ENCODE measurements at regions not wholly inside any gene's neighbourhood (a gene's known extent, or its start where the extent isn't known, plus 50 kb on each side); places are given as distances from the start of the nearest gene placed in this dataset.
"Not testable (repeated sequence)": the region's sequence is repeated elsewhere in the genome, so short reads cannot be mapped to it uniquely, and the experiment has no call there.

DNA sequence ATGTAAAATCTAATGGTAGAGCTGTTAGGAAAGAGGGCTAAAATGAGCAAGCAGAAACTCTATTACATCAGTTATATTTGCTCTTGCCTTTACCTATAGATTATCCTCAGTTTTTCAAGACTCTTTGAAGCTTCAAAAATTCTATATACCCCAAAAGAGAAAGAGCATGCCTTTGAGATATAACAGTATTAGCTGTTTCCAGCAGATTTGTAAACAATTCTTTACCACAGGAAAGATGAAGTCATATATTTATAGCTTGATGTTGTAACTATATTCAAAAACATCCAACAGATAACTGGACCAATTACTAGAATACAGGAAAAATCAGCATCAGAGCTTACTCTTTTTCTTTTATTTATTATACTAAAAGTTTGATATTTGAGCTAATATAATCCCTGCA lies 416.2 kb upstream of the TPK1 start:
- DNase-seq: no peak

DNA sequence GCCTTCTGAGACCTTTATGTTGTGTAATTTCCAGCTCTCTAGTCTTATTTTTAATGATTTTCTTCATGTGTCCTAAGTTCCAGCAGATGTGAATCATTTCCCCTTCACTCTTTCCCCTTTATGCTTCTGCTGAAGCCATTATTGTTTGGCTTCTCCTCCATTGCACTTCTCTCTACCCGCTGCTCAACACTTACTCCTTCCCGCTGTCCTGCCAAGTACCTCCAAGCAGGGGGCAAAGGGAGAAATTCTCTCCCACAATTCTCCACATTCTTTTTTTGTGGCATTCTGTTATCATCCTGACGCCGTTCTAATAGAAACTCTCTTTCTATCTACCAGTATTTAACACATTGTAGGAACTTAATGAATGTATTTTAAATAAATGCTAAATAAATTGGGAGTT lies 388.9 kb upstream of the TPK1 start:
- DNase-seq: no peak

DNA sequence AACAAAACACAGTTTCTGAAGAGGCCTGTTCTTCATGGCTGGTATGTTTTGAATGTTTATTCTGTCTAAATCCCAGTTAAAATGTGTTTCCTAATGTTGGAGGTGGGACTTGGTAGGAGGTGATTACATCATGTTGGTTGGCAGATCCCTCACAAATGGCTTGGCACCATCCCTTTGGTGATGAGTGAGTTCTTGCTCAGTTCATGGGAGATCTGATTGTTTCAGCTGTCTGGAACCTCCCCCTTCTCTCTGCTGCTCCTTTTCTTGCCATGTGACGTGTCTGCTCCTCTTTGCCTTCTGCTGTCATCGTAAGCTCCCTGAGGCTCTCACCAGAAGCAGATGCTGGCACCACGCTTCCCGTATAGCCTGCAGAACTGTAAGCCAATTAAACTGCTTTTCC lies 383.6 kb upstream of the TPK1 start:
- no peak for DNase-seq

DNA sequence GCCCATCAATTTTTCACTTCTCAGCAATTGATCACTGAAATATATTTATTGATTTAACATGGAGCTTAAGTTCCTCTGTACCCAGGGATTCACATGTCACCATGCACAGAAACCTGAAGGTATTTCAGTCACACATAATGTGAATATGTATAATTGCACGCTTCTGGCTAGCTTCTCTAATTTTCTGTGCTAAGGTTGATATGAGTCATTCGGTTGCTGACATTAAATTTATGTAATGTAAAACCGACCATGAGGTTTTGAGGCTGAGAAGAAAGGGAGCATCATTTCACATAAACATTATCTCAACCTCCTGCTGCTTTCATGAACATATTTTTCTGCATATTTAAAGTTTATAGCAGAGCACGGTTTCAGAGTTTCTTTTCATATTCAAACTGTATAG lies 381.0 kb upstream of the TPK1 start:
- DNase-seq: no peak

DNA sequence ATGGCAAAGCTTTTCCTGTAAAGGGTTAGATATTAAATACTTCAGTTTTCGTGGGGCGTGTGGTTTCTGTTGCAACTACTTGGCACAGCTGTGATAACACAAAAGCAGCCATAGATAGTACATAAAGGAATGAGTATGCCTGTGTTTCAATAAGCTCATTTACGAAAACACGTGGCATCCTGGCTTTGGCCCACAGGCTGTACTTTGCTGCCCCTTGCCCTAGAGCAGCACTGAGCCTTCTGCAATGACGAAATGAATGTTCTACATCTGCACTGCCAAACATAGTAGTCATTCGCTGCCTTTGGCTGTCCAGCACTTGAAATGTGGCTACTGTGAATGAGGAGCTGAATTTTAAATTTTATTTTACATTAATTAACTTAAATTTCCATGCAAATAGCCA lies 376.2 kb upstream of the TPK1 start:
- DNase-seq: no peak

DNA sequence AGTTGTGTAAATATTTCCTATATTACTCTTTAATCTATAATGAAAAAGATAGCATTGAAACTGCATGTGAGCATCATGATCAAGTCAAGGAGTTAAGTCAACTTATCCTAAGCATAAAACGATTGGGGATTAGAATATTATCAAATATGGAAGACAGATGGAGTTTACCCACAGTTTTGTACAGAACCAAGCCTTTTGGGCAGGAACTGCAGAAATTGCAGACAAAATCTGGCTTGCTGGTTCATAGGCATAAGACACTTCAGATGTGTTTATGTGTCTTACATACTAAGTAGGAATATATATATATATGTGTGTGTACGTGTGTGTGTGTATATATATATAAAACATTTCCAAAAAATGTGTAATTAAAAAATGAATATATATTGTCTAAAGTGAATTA lies 375.4 kb upstream of the TPK1 start:
- DNase-seq: no peak

DNA sequence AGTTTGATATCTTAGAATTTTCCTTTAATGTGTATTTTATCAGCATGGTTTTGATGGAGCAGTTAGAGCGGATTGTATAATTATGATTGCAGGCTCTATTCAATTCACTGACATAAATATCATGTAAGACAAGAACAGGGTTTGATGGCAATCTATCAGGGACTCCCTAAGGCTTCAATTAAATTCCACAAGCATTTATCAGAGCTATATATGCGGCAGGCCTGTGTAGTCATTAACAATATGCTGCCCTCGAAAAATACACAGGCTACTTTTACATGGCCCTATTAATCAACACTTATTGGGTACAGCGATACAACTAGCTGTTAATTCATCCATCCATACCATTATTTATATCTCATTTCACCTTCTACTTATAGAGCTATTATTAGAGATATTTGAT lies 358.1 kb upstream of the TPK1 start:
- no peak for DNase-seq

DNA sequence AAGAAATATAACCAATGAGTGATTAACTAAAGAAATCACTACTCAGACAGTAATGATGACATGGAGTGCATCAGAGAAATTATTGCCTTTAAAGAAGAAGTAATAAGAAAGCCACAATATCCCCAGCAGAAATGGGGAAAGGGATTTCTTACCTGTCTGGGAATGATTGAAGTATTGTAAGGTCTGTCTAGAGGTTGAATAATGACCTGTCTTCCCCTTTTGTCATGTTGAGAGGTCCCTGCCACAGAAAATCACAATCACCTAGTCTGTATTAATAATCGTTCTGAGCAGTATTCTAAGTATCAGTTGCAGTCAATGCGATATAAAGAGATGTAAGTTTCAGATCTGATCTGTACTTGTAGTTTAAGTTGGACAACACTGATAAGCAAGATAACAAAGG lies 349.1 kb upstream of the TPK1 start:
- no peak for DNase-seq

DNA sequence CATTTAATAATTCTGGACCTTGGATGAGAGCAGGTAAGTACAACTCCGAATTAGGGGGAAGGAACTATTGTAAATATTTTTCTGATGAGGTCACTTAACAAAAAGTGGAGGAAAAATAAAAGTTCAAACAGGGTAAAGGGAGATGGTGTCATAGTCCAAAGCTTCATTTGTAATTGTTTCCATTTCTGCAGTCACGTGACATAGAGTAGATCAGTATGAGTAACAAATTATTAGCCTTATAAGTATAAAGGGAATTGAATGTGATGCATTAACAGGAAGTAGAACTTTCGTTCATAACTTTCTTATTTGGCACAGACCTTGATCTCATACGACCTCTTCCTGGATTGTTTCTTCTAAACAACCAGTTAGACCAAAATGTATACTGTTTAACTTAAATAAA lies 347.2 kb upstream of the TPK1 start:
- no peak for DNase-seq

DNA sequence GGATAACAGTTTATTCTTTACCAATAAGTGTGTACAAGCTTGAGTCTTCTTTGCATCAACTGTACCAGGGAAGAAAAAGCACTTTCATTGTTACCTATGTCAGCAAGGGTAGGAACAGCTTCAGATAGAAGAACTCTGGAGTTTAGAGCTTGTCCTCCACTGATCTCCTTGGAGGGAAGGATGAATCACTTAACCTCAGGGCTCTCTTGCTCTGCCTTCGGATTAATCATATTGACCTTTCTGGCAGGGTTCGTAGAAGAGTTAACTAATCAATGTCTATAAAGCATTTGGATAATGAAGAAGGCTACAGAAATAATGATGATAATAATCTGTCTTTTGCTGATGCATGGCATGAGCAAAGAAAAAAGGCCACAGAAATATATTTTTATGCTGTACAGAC lies 339.5 kb upstream of the TPK1 start:
- DNase-seq: no peak

DNA sequence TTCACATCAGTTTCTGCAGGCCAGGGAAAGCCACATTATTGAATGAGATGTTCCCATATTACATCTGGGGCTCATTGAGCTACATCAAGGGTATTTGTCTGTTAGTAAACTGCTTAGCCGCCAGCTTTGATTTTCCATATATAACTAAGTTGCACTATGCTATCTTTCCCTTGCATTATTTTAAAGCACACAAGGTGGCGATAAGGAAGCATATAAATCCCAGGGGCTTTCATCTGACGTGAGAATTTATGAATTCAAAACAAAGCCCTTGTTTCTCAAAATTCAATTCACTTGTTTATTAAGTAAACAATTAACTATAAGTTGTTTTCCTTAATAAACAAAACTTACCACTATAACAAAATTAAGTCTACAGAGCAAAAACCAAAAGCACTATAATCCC lies 334.1 kb upstream of the TPK1 start:
- DNase-seq: no peak

DNA sequence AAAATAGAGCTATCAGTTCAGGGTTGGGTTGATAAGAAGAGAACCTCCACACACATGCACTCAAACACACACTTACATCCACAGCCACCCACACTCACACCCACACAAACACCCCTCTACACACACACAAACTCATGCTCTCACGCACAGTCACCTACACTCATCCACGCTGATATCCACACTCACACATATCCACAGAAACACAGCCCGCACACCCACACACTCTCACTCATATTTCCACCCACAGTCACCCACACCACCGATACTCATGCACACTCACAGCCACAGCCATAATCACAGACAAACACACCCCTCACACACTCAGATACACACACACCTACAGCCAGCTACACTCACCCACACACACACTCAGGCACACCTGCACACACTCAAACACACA lies 333.0 kb upstream of the TPK1 start:
- DNase-seq: no peak

DNA sequence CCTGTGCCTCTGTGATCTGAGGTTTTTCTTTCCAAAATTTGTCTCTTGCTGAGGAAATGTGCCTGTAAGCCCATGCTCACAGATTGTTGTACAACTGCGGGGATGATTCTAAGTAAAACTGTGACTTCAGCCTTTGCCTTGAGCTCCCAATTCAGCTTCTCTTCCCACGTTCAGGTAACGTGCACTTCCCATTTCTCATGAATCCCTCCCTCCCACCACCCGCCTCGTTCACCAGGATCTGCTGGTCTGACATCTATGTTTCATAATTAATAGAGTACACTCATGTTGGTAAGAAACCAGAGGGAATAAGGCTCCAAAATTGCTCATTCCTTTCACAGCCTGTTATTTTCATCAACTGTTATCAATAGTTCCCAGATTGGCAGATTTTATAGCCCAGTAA lies 332.6 kb upstream of the TPK1 start:
- DNase-seq: no peak

DNA sequence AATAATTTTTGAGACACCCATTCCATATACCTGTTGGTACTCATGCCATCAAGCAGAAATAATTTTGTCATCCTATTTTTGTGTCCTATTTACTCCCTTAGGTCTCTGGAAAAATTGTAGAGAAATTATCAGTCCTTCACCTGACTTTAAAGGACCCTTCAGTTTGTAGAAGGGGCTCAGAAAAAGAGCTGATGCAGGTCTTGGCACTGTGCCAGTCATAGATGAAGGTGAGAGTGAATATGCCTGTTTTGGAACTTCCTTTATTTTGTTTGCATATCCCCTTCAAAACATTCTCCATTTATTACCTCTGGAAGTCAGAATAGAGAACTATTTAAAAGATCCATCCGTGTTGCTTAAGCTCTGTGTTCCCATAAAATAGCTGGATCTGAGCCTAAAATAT lies 321.0 kb upstream of the TPK1 start:
- DNase-seq: peak; percentile 7

DNA sequence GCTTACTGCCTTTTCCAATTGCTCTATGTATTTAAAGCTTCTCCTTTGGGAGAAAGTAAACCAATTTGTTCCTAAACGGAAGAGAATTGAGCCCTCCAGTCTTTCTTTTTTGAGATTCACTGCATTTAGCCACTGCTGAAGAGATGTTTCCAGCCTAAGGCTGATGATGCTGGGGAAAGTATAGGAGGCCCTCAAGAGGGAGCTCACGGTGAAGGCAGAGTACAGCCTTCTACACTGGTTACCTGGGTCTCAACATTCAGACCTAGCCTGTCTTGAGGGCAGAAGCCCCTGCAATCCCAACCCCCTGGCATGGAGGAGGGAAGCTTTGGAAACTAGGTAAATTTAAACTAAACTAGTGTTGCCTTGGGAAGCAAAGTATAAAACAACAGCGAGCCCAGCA lies 316.7 kb upstream of the TPK1 start:
- DNase-seq: no peak

DNA sequence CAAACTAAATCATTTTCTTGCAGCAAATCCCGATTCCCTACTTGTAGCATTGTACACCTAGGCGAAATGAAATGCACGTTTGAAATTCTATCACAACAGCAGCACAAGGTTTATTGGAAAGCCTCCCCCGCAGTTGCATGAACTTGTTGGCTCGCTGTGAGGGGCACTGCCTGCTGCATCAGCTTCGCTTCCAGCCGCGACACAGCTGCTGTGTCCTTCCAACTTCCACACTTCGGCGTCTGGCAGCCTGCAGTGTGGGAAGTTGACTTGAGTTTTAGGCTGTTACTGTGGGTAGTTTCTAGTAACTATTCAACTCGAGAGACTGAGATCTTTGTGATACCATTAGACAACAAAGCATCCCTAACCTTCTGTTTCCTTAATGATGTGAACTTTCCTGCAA lies 315.8 kb upstream of the TPK1 start:
- DNase-seq: no peak

DNA sequence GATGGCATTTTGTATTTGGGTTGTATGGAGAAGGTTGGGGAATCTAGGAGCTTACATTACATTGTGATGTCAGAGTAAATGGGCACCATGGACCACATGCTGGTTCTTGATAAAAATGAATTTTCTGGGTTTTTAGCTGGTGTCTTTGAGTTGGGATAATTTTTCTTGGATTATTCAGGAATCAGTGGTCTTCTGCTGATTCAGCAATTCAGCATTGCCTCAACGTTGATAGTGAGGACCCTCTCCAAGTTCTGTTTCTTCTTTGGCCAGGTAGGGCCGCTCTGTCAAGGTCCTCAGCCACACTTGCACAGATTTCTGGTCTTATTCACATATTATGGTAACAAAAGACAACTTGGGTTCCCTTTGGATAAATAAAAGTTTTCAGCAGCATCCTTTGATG lies 312.0 kb upstream of the TPK1 start:
- no peak for DNase-seq

DNA sequence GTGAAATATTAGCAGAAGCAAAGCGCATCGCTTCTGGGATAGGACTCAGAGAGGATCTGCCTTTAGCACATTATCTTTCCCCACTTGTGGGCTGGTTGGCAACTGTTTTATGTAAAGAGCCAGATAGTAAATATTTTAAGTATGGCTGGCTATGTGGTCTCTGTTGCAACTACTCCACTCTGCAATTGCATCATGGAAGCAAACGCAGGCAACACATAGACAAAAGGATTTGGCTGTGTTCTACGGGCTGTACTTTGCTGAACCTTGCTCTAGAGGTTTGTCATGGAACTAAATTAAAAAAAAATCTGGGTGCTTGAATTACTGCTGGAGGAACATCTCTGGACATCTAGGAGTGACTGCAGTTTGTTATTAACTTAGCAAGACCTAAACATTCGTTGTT lies 307.8 kb upstream of the TPK1 start:
- no peak for DNase-seq

DNA sequence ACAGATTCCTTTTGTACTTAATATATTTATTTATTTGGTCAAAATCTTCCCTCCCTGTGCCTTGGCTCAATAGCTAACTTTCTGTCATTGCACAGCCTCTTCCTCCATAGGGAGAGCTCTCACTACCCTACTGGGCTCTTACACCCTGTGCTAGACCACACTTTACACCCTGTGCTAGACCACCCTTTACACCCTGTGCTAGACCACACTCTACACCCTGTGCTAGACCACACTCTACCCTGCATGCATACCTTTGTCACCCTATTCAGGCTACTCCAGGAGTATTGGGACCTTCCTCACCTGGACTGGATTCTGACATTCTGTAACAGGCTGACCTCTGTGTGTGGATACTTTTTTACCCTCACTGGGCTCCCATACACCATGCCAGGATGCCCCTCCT lies 298.5 kb upstream of the TPK1 start:
- DNase-seq: no peak

DNA sequence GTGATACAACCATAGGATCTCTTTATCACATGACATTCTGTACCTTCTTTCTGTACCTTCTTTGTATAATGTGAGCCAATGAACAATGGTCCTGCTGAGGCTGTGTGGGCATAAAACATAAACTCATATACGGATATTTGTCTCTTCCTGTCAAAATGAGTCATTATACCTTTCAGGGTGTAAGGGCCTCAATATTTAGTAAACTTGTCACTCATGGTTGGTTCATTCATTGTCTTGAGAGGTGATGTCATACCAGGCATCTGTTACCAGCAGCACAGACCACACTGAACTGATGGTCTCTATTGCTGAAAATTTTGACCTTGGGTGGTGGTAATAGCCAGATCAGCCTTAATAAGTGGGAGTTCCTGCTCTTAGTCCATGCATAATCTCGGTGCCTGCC lies 287.6 kb upstream of the TPK1 start:
- no peak for DNase-seq

DNA sequence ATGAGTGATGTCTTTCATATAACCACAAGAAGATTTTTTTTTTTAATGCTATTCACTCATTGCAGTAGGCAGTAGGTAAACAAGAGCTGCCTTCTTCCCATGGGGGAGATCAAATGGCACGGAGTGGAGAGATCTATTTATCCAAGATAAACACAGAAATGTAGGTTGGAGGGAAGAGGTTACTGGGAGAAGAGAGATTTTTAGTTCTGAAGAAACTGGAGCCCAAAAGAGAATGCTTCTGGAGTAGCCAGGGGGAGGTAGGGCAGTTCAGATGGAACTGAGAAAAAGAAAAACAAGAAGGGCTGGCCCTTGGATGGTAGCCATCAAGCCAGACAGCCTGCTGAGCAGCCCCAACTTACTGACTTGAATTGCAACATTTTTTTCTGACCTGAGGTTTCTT lies 270.1 kb upstream of the TPK1 start:
- DNase-seq: peak; percentile 26

DNA sequence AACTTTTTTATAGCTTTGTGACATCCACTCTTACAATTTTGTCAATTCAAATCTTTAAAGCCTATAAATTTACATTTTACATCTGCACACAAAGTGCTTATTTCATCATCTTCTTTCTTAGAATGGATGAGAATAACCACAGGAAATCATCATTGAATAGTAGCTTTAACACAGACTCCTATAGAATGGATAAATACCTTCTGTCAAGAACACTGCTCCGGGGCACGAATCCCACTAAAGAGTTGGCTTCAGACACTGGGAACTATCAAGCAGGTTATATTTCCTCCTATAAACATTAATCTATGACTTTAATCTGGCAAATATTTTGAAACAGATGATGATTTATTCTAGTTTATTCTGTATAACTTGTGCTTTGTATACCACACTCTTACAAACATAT lies 269.7 kb upstream of the TPK1 start:
- no peak for DNase-seq

DNA sequence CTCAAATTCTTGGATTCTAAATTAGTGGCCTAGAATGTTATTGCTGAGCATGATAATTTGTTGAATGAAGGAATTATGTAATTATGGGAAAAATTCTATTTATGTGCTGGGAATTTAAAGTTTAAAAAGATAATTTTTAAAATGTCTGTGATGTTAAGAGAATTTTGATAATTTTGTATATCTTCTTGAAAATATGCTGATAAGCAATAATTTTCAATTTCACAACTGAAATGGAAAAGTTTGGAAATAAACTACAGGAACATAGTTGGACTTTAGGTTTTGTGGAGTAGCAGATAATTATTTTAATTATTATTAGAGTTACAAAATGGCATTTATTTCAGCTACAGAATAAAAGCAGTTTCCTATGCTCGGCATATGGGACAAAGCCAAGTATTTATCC lies 268.5 kb upstream of the TPK1 start:
- DNase-seq: no peak

DNA sequence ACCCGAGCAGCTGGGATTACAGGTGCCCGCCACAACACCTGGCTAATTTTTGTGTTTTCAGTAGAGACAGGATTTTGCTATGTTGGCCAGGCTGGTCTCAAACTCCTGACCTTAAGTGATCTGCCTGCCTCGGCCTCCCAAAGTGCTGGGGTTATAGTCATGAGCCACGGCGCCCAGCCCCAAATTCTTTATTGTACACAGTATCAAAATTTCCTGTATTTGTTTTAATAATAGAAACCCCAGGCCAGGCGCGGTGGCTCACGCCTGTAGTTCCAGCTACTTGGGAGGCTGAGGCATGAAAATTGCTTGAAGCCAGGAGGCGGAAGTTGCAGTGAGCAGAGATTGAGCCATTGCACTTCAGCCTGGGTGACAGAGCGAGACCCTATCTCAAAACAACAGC lies 266.3 kb upstream of the TPK1 start:
- not testable (repeated sequence) for DNase-seq

DNA sequence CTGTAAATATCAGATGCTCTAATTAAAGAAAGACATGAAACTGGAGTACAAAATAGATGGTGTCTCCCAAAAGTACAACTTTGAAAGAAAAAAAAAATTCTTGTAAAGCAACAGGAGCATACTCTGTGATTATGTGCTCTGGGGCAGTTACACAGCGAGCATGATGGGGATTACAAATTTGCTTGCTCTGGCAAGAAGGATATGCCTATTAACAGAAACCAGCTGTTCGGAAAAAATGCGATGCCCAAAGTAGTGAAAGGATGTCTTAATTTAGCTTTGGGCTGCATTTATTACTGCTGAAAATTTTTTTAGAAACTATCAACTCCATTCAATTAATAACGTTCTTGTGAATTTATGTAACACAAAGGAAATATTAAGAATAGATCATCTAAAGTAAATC lies 256.9 kb upstream of the TPK1 start:
- no peak for DNase-seq

DNA sequence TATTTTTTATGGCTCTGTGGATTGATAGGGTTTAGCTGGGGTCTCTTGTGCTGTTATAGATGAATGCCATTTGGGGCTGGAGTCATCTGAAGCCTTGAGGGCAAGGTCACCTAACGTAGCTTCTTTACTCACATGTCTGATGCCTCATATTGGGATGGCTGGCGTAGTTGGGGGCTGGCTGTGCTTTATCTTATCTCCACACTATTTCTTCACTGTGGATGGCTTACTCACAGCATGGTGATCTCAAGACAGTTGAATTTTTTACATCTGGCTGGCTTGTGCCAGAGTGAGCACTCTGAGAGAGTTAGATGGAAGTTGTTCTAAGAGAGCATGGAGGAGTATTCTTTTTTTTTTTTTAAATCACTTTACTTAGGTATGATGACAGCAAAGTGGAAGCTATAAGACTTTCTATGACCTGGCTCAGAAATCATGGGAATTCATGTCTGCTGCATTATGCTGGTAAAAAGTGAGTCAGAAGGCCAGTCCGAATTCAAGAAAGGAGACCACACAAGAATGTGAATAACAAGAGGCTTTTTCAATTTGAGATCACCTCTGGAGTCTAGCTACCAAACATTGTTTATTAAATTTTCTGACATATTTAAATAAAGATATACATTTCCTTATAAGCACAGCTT lies 252.4 kb upstream of the TPK1 start:
- DNase-seq: no peak

Measured in NCI-H2029 treated with DMSO at 0.1 percent for 48 hours (cell line).